IMR-90 (cell line): ENCODE measurements at regions not wholly inside any gene's neighbourhood (a gene's known extent, or its start where the extent isn't known, plus 50 kb on each side); places are given as distances from the start of the nearest gene placed in this dataset.

Source experiments
- ATAC-seq: fragments of 200-7000 bp; cut with Tn5 transposase; 2 replicates; pipeline ENCODE4 v1.9.1; 2020; ENCODE audit warnings: low read depth, mild to moderate bottlenecking, moderate library complexity
- BruUV-seq: library from RNA; stranded (reverse); fragments of 400-500 nt; replicated peaks from 2 replicates; lab custom pipeline; 2021; lab: Mats Ljungman, UMichigan
- CTCF ChIA-PET: fragments of 300-600 bp; formaldehyde crosslinking; extraction: SDS; loops from one replicate; lab custom pipeline; 2021; ENCODE audit warnings: antibody characterized with exemption; lab: Yijun Ruan, JAX
- POLR2A ChIA-PET: fragments of 300-600 bp; sonication (Branson Sonifier 250); formaldehyde crosslinking; loops from one replicate; lab custom pipeline; 2022; ENCODE audit warnings: antibody characterized with exemption; ENCODE audit not compliant: unreplicated experiment; lab: Charles Lee
- DNase-seq: peaks from one replicate; pipeline ENCODE4 v3.0.0; 2013
- H2AFZ ChIP-seq: replicated peaks from 2 replicates; pipeline ENCODE3; 2013; ENCODE audit warnings: low read length, mild to moderate bottlenecking; ENCODE audit not compliant: poor library complexity
- H2AK5ac ChIP-seq: 2 replicates; pipeline ENCODE4 v1.6.1; 2013; ENCODE audit warnings: low read depth, low read length, inconsistent platforms
- H2AK9ac ChIP-seq: replicated peaks from 2 replicates; pipeline ENCODE3; 2013; ENCODE audit warnings: mild to moderate bottlenecking, low read depth, low read length, moderate library complexity; ENCODE audit not compliant: poor library complexity
- H2BK120ac ChIP-seq: 2 replicates; pipeline ENCODE4 v1.6.1; 2013; ENCODE audit warnings: low read depth, low read length, inconsistent platforms
- H2BK15ac ChIP-seq: 3 replicates; pipeline ENCODE4 v1.6.1; 2013; ENCODE audit warnings: low read depth, low read length, inconsistent platforms
- H2BK20ac ChIP-seq: 2 replicates; pipeline ENCODE4 v1.6.1; 2013; ENCODE audit warnings: low read depth, mild to moderate bottlenecking, inconsistent platforms, low read length, moderate library complexity
- H2BK5ac ChIP-seq: 2 replicates; pipeline ENCODE4 v1.6.1; 2013; ENCODE audit warnings: mild to moderate bottlenecking, low read depth, low read length, inconsistent platforms; ENCODE audit not compliant: poor library complexity, severe bottlenecking
- H3K14ac ChIP-seq: replicated peaks from 2 replicates; pipeline ENCODE4 v1.6.1; 2013; ENCODE audit warnings: low read depth, low read length, inconsistent platforms
- H3K18ac ChIP-seq: 2 replicates; pipeline ENCODE4 v1.6.1; 2013; ENCODE audit warnings: low read depth, low read length, control low read depth
- H3K23ac ChIP-seq: 2 replicates; pipeline ENCODE4 v1.6.1; 2013; ENCODE audit warnings: low read depth, low read length, inconsistent platforms
- H3K27ac ChIP-seq: 2 replicates; pipeline ENCODE4 v1.5.1; 2013; ENCODE audit warnings: mild to moderate bottlenecking, control low read depth, low read length; ENCODE audit not compliant: insufficient read depth
- H3K27me3 ChIP-seq: 2 replicates; pipeline ENCODE4 v1.6.1; 2013; ENCODE audit warnings: low read length; ENCODE audit not compliant: control insufficient read depth, insufficient read depth
- H3K36me3 ChIP-seq: 2 replicates; pipeline ENCODE4 v1.6.1; 2013; ENCODE audit warnings: low read length, mixed read lengths; ENCODE audit not compliant: control insufficient read depth, insufficient read depth
- H3K4ac ChIP-seq: 2 replicates; pipeline ENCODE4 v1.6.1; 2013; ENCODE audit warnings: low read depth, low read length, inconsistent platforms
- H3K4me1 ChIP-seq: 2 replicates; pipeline ENCODE4 v1.6.1; 2013; ENCODE audit warnings: low read length, mixed read lengths; ENCODE audit not compliant: control insufficient read depth, insufficient read depth
- H3K4me2 ChIP-seq: 2 replicates; pipeline ENCODE4 v1.6.1; 2013; ENCODE audit warnings: low read depth, mild to moderate bottlenecking, control low read depth, low read length, moderate library complexity
- H3K4me3 ChIP-seq: 2 replicates; pipeline ENCODE4 v1.5.1; 2013; ENCODE audit warnings: low read depth, mild to moderate bottlenecking, control low read depth, low read length, moderate library complexity; ENCODE audit not compliant: insufficient read depth
- H3K56ac ChIP-seq: 2 replicates; pipeline ENCODE4 v1.6.1; 2013; ENCODE audit warnings: low read length, inconsistent platforms; ENCODE audit not compliant: insufficient read depth; ENCODE audit errors: extremely low read depth
- H3K79me1 ChIP-seq, 2 experiments: 2 replicates each; pipeline ENCODE4 v1.6.1; 2013; ENCODE audit warnings: low read length in 2 of 2, inconsistent platforms in 1 of 2, low read depth in 1 of 2
- H3K9ac ChIP-seq: 2 replicates; pipeline ENCODE4 v1.6.1; 2013; ENCODE audit warnings: low read depth, low read length, control low read depth
- H3K9me1 ChIP-seq: 2 replicates; pipeline ENCODE4 v1.6.1; 2013; ENCODE audit warnings: low read length, inconsistent platforms; ENCODE audit not compliant: insufficient read depth
- H3K9me3 ChIP-seq: 2 replicates; pipeline ENCODE4 v1.6.1; 2013; ENCODE audit warnings: low read length; ENCODE audit not compliant: control insufficient read depth, insufficient read depth
- H4K20me1 ChIP-seq: 2 replicates; pipeline ENCODE4 v1.6.1; 2013; ENCODE audit warnings: low read length, inconsistent platforms; ENCODE audit not compliant: insufficient read depth
- H4K5ac ChIP-seq: 2 replicates; pipeline ENCODE4 v1.6.1; 2013; ENCODE audit warnings: mild to moderate bottlenecking, low read depth, low read length, control low read depth
- H4K8ac ChIP-seq, 2 experiments: 2 replicates each; pipeline ENCODE4 v1.6.1; 2013; ENCODE audit warnings: low read depth in 2 of 2, low read length in 2 of 2, control low read depth in 1 of 2, inconsistent platforms in 1 of 2
- H4K91ac ChIP-seq: 2 replicates; pipeline ENCODE4 v1.6.1; 2013; ENCODE audit warnings: low read depth, low read length, inconsistent platforms; ENCODE audit not compliant: insufficient read depth
- BHLHE40 ChIP-seq: fragments of 150-350 bp; IDR thresholded peaks from 2 replicates; pipeline ENCODE4 v1.6.1; 2016; ENCODE audit warnings: mild to moderate bottlenecking, low read depth, low read length
- CEBPB ChIP-seq: IDR thresholded peaks from 2 replicates; pipeline ENCODE4 v1.6.1; 2012; ENCODE audit warnings: low read depth, low read length, improper control_type of control experiment
- CHD1 ChIP-seq: IDR thresholded peaks from 2 replicates; pipeline ENCODE4 v1.6.1; 2012; ENCODE audit warnings: low read depth, low read length, improper control_type of control experiment
- CTCF ChIP-seq: conservative IDR thresholded peaks from 2 replicates; pipeline ENCODE4 v1.5.1; 2012; ENCODE audit warnings: mild to moderate bottlenecking, low read depth, low read length, improper control_type of control experiment
- ELK1 ChIP-seq: fragments of 150-350 bp; IDR thresholded peaks from 2 replicates; pipeline ENCODE4 v1.6.1; 2016; ENCODE audit warnings: low read depth, mild to moderate bottlenecking, low read length, moderate library complexity, borderline replicate concordance
- FOS ChIP-seq: fragments of 150-350 bp; IDR thresholded peaks from 2 replicates; pipeline ENCODE4 v1.6.1; 2016; ENCODE audit warnings: low read depth, low read length
- MAFK ChIP-seq: IDR thresholded peaks from 2 replicates; pipeline ENCODE4 v1.6.1; 2012; ENCODE audit warnings: low read depth, low read length, improper control_type of control experiment
- MAZ ChIP-seq: IDR thresholded peaks from 2 replicates; pipeline ENCODE4 v1.6.1; 2012; ENCODE audit warnings: low read depth, mild to moderate bottlenecking, low read length, improper control_type of control experiment, moderate library complexity, borderline replicate concordance
- MXI1 ChIP-seq: IDR thresholded peaks from 2 replicates; pipeline ENCODE4 v1.6.1; 2012; ENCODE audit warnings: low read depth, mild to moderate bottlenecking, low read length, moderate library complexity, borderline replicate concordance
- NFE2L2 ChIP-seq: fragments of 150-350 bp; IDR thresholded peaks from 2 replicates; pipeline ENCODE4 v1.6.1; 2016; ENCODE audit warnings: low read depth, mild to moderate bottlenecking, low read length
- POLR2A ChIP-seq: IDR thresholded peaks from 2 replicates; pipeline ENCODE4 v1.6.1; 2012; ENCODE audit warnings: mild to moderate bottlenecking, low read depth, low read length
- RAD21 ChIP-seq: IDR thresholded peaks from 2 replicates; pipeline ENCODE4 v1.6.1; 2012; ENCODE audit warnings: low read length, improper control_type of control experiment
- RCOR1 ChIP-seq: IDR thresholded peaks from 2 replicates; pipeline ENCODE4 v1.6.1; 2012; ENCODE audit warnings: mild to moderate bottlenecking, low read length, improper control_type of control experiment; ENCODE audit not compliant: insufficient replicate concordance
- SMC3 ChIP-seq: fragments of 150-350 bp; IDR thresholded peaks from 2 replicates; pipeline ENCODE4 v1.6.1; 2016; ENCODE audit warnings: low read depth, mild to moderate bottlenecking, antibody characterized with exemption, low read length, moderate library complexity
- USF2 ChIP-seq: fragments of 150-350 bp; IDR thresholded peaks from 2 replicates; pipeline ENCODE4 v1.6.1; 2017; ENCODE audit warnings: mild to moderate bottlenecking, antibody characterized with exemption, low read length, low read depth
- WGBS, 2 experiments: methylation state at CpG; one replicate each; pipeline versions ENCODE4 v1.1.5 to v1.1.7; 2013; ENCODE audit warnings: missing lambda C conversion rate in 2 of 2; ENCODE audit not compliant: insufficient read length in 1 of 2; ENCODE audit errors: extremely low coverage in 2 of 2; 5-methylcytosine and 5-hydroxymethylcytosine counted together
- dilution Hi-C: fragments of 300-500 bp; cut with HindIII; formaldehyde crosslinking; loops from one replicate; pipeline ENCODE4 v1.14.3; 2018; ENCODE audit warnings: low sequenced_read_pairs; ENCODE audit not compliant: unreplicated experiment
- in situ Hi-C: fragments of 300-500 bp; cut with MboI; formaldehyde crosslinking; loops from 3 replicates; pipeline ENCODE4 v1.14.3; 2019; ENCODE audit warnings: low sequenced_read_pairs, inconsistent platforms, mixed read lengths
- intact Hi-C: fragments of 100-400 bp; cut with micrococcal nuclease; formaldehyde crosslinking; loops from 2 replicates; pipeline ENCODE4 v1.10.0; 2022

GRCh38 chr6:4553387-4553786, 222.8 kb upstream of the CDYL start:
- 88% methylated on average over 4 of the region's 10 CpGs; no CpG with 5 or more reads in 1 of the 2 experiments for WGBS, 2 experiments
- Histone ChIP-seq H3K14ac (no peak overlapping the region), H4K5ac (no peak overlapping the region), H3K79me1 (no peaks in the 10 kb centered on the region), H3K4me1 (no peaks in the 10 kb centered on the region), H3K27ac (no peak overlapping the region), H3K27me3 (peaks cover 16% of the 10 kb centered on the region), H3K4ac (no peak overlapping the region), H2BK20ac (no peak overlapping the region), H3K23ac (no peak overlapping the region), H2AK5ac (no peak overlapping the region), H3K9me1 (0 out of 2 replicates have a peak, but pooled peaks cover 4% of the 10 kb centered on the region), H4K20me1 (no peaks in the 10 kb centered on the region), H3K9ac (no peak overlapping the region), H2BK15ac (no peak overlapping the region), H2AK9ac (no peak overlapping the region), H3K9me3 (no peaks in the 10 kb centered on the region), H3K4me2 (no peak overlapping the region), H2BK5ac (no peak overlapping the region), H2AFZ (no peak overlapping the region), H4K91ac (no peak overlapping the region), H3K56ac (no peak overlapping the region), H2BK120ac (no peak overlapping the region), H3K18ac (no peak overlapping the region), H4K8ac (no peak overlapping the region), H3K36me3 (no peaks in the 10 kb centered on the region), H3K4me3 (no peak overlapping the region)
- ATAC-seq (no peak), DNase-seq (no peak)
- dilution Hi-C loops, result no loop called here
- intact Hi-C loops, result no loop called here
- ChIA-PET POLR2A (no interaction called here), CTCF (interaction anchor here (0.6 kb wide), 1 partner anchor 118 kb away, joined by 6 read pairs; no protein-coding TSS in a partner anchor)
- no TSS peak for BruUV-seq
- in situ Hi-C loops, result no loop called here
- no peak for TF ChIP-seq BHLHE40
- no peak for TF ChIP-seq MXI1
- TF ChIP-seq POLR2A, result no peak
- TF ChIP-seq CHD1, result no peak
- no peak for TF ChIP-seq ELK1
- no peak for TF ChIP-seq RCOR1
- TF ChIP-seq FOS, result no peak
- no peak for TF ChIP-seq USF2
- TF ChIP-seq RAD21, result no peak
- TF ChIP-seq NFE2L2, result no peak
- TF ChIP-seq CTCF, result no peak
- TF ChIP-seq CEBPB, result no peak
- TF ChIP-seq MAFK, result no peak
- no peak for TF ChIP-seq MAZ
- no peak for TF ChIP-seq SMC3
